Adrenal gland (tissue), 9 donors: ENCODE measurements at regions not wholly inside any gene's neighbourhood (a gene's known extent, or its start where the extent isn't known, plus 50 kb on each side); places are given as distances from the start of the nearest gene placed in this dataset.
"Not testable (repeated sequence)": the region's sequence is repeated elsewhere in the genome, so short reads cannot be mapped to it uniquely, and the experiment has no call there.

Source experiments
- DNase-seq, 7 donors: peaks; one replicate each; pipeline ENCODE4 v3.0.0-alpha.2; 2019 to 2020
- H3K27ac ChIP-seq, 5 donors: fragments of 200-600 bp; sonication (generic) in 4 of 5; 1 replicate in 3 of 5; 2 replicates in 2 of 5; pipeline versions ENCODE4 v1.5.1 to v1.8.0; 2016 to 2020; ENCODE audit warnings: mild to moderate bottlenecking in 1 of 5
- H3K27me3 ChIP-seq: fragments of 200-600 bp; 2 replicates; pipeline ENCODE4 v1.8.0; 2021
- H3K36me3 ChIP-seq, 2 donors: fragments of 200-600 bp; replicated peaks in 1 of 2; 1 replicate in 1 of 2; 2 replicates in 1 of 2; pipeline versions ENCODE4 v1.5.1 to v1.8.0; 2018 to 2022
- H3K4me1 ChIP-seq, 2 donors: fragments of 200-600 bp; replicated peaks in 1 of 2; 1 replicate in 1 of 2; 2 replicates in 1 of 2; pipeline versions ENCODE4 v1.5.1 to v1.8.0; 2018 to 2021
- H3K4me3 ChIP-seq, 4 donors: fragments of 200-600 bp; sonication (generic) in 3 of 4; one replicate each; pipeline ENCODE4 v1.5.1; 2016 to 2018
- H3K9me3 ChIP-seq, 3 donors: fragments of 200-600 bp; sonication (generic) in 1 of 3; replicated peaks in 1 of 3; 1 replicate in 2 of 3; 2 replicates in 1 of 3; pipeline versions ENCODE4 v1.5.1 to v1.8.0; 2016 to 2021
- POLR2A ChIP-seq, 2 donors: fragments of 450-650 bp; IDR thresholded peaks; one replicate each; pipeline ENCODE4 v1.6.1; 2017; ENCODE audit warnings: antibody characterized with exemption in 2 of 2, mild to moderate bottlenecking in 2 of 2, moderate library complexity in 1 of 2
- WGBS, 4 donors: extraction: QIAGEN DNeasy Blood & Tissue Kit in 2 of 4; methylation state at CpG; one replicate each; pipeline versions ENCODE4 v1.1.5 to v1.1.7; 2013 to 2017; 5-methylcytosine and 5-hydroxymethylcytosine counted together
- intact Hi-C, 2 donors: fragments of 100-400 bp; cut with DNase I; formaldehyde crosslinking; loops; one replicate each; pipeline versions ENCODE4 v1.14.1 to v1.15.0; 2022 to 2023
- TF ChIP-seq, protein P1 (sequence below), 6 experiments: fragments of 450-650 bp in 4 of 6; fragments of 200-600 bp in 2 of 6; sonication (generic) in 1 of 6; IDR thresholded peaks; 1 replicate in 5 of 6; 2 replicates in 1 of 6; pipeline versions ENCODE4 v1.5.1 to v1.8.0; 2016 to 2021; ENCODE audit warnings: antibody characterized with exemption in 6 of 6, mild to moderate bottlenecking in 2 of 6, moderate library complexity in 1 of 6
- donor health status: healthy with polysubstance abuse.
- donor health status: Bipolar disorder and iron deficiency.
- donor health status: DM: yes; HTN: yes; CAD: no.
- donor health status: DM: no; HTN: no; CAD: no.
- donor health status: DM: no; HTN: no; CAD: no.

DNA sequence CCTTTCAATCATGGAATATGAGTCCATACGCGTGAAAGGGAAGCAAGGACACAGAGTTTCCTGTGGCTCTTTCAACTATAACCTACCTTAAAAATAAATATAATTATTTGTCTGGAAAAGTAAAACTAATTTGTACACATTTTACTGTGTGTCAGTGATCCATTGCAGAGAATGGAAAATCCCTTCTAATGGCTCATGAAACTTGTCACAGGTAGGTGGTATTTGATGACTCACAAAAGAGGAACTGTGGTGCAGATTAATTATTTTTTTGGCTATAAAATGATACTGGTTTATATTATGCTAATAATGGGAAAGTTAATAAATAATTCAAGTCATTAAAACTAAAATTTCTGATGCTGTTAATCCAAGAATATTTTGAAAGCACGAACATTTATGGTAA lies 792.2 kb downstream of the METTL15 start:
- Histone ChIP-seq H3K4me1 (no peaks in the 10 kb centered on the region), H3K36me3 (no peaks in the 10 kb centered on the region), H3K4me3 (no peak overlapping the region), H3K9me3 (no peaks in the 10 kb centered on the region), H3K27me3 (no peaks in the 10 kb centered on the region), H3K27ac (no peak overlapping the region)
- no peak for DNase-seq
- TF ChIP-seq, protein P1, sequence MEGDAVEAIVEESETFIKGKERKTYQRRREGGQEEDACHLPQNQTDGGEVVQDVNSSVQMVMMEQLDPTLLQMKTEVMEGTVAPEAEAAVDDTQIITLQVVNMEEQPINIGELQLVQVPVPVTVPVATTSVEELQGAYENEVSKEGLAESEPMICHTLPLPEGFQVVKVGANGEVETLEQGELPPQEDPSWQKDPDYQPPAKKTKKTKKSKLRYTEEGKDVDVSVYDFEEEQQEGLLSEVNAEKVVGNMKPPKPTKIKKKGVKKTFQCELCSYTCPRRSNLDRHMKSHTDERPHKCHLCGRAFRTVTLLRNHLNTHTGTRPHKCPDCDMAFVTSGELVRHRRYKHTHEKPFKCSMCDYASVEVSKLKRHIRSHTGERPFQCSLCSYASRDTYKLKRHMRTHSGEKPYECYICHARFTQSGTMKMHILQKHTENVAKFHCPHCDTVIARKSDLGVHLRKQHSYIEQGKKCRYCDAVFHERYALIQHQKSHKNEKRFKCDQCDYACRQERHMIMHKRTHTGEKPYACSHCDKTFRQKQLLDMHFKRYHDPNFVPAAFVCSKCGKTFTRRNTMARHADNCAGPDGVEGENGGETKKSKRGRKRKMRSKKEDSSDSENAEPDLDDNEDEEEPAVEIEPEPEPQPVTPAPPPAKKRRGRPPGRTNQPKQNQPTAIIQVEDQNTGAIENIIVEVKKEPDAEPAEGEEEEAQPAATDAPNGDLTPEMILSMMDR (IDR thresholded peaks at IDR 0.05): no peak
- no peak for TF ChIP-seq POLR2A (IDR thresholded peaks at IDR 0.05)
- intact Hi-C loops: no loop called here
- 57 to 91% (median 79%) methylated on average over 3 of the region's 3 CpGs for WGBS, 4 donors

GRCh38 chr11:28899706-28900105 lies 791.5 kb downstream of the METTL15 start:
- H3K36me3 ChIP-seq: no peaks in the 10 kb centered on the region
- no peak for TF ChIP-seq POLR2A (IDR thresholded peaks at IDR 0.05)
- TF ChIP-seq, protein P1 (IDR thresholded peaks at IDR 0.05): no peak
- no peak for DNase-seq
- no peaks in the 10 kb centered on the region for H3K4me1 ChIP-seq
- H3K27ac ChIP-seq: no peak overlapping the region
- no peaks in the 10 kb centered on the region for H3K27me3 ChIP-seq
- intact Hi-C loops: no loop called here
- H3K4me3 ChIP-seq: no peak overlapping the region
- H3K9me3 ChIP-seq: no peaks in the 10 kb centered on the region

DNA sequence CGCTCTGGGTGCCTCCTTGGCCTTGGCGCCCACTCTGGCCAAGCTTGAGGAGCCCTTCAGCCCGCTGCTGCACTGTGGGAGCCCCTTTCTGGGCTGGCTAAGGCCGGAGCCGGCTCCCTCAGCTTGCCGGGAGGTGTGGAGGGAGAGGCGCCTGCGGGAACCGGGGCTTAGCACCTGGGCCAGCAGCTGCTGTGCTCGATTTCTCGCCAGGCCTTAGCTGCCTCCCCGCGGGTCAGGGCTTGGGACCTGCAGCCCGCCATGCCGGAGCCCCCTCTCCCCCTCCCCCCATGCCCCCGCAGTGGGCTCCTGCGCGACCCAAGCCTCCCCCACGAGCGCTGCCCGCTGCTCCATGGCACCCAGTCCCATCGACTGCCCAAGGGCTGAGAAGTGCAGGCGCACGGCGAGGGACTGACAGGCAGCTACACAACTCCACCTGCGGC lies 782.4 kb downstream of the METTL15 start:
- H3K27me3 ChIP-seq, H3K27ac ChIP-seq, H3K36me3 ChIP-seq, H3K4me1 ChIP-seq, H3K9me3 ChIP-seq, H3K4me3 ChIP-seq, intact Hi-C loops: not testable (repeated sequence)
- peak in 1 of 7 donors; percentile 13 for DNase-seq
- 92 to 95% (median 94%) methylated on average over 2 to 26 of the region's 26 CpGs for WGBS, 4 donors

DNA sequence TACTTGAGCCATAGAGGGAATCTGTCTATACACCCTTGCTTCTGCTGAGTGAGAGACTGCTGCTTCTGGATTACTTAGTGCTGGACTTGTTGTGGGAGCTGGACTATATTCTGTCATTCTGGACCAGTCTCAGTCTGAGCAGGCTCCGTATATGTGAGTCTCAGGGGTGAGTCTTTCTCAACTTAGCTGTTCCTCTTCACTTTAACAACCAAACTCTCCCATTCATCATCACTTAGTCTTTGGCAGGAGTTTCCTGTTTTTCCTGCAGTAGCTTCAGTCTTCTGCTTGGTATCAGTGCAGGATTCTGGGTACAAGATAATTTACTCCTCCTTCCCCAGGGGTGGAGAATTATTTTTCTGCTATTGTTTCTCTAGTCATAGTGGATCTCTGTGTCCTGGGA lies 779.5 kb downstream of the METTL15 start:
- intact Hi-C loops: no loop called here
- no peaks in the 10 kb centered on the region for H3K27me3 ChIP-seq
- WGBS, 4 donors: 23 to 28% (median 25%) methylated on average over 1 of the region's 1 CpG
- DNase-seq: no peak
- no peaks in the 10 kb centered on the region for H3K4me1 ChIP-seq
- no peaks in the 10 kb centered on the region for H3K36me3 ChIP-seq
- H3K27ac ChIP-seq: no peak overlapping the region
- H3K9me3 ChIP-seq: no peaks in the 10 kb centered on the region
- H3K4me3 ChIP-seq: no peak overlapping the region
- TF ChIP-seq, protein P1 (IDR thresholded peaks at IDR 0.05): no peak
- no peak for TF ChIP-seq POLR2A (IDR thresholded peaks at IDR 0.05)

DNA sequence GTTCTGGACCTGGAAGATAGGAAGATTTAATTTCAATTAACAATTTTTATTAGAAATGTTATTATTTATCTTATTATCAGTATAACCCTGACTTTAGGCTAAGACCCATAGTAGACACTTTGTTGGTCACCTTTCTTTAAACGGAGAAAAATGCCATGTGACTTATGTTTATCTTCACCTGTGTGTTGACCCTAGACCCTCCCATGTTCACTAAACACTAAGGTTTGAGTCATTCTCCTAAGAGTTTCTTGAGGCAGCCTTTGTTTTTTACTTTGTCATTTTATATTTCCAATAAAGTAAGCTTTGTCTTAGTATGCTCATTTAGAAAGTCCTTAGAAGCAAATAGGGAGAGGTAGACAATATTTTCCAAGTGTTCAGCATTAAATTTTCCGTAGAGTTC lies 771.7 kb downstream of the METTL15 start:
- Histone ChIP-seq H3K4me1 (no peaks in the 10 kb centered on the region), H3K4me3 (no peak overlapping the region), H3K27me3 (no peaks in the 10 kb centered on the region), H3K9me3 (no peaks in the 10 kb centered on the region), H3K27ac (no peak overlapping the region), H3K36me3 (no peaks in the 10 kb centered on the region)
- TF ChIP-seq POLR2A (IDR thresholded peaks at IDR 0.05): no peak
- TF ChIP-seq, protein P1 (IDR thresholded peaks at IDR 0.05): no peak
- intact Hi-C loops: no loop called here
- WGBS, 4 donors: 72 to 81% (median 77%) methylated on average over 2 of the region's 2 CpGs
- DNase-seq: no peak
